ENCODE measurements at regions not wholly inside any gene's neighbourhood (a gene's known extent, or its start where the extent isn't known, plus 50 kb on each side); places are given as distances from the start of the nearest gene placed in this dataset.

- DNase-seq (ENCODE audit: low spot score), result no peak
Observed at GRCh38 chr5:4197151-4197550, 601.5 kb downstream of the IRX1 start.

DNA sequence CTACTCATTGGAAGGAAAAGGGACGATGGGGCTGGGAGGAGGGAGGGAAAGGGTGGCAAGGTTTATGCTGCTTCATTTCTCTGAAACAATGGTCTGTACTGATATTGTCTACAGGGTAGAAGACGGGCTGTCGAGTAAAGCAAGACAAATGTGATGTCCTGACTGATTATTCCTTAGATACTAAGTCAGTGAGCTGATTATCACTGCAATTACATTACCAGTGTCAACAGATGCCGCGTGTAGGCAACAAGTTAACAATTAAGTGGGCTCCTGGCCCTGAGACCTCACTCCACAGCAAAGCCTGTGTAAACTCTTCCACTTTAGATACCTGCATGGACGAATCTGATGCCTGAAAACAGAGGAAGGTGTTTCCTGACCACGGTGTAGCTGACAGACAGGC, 602.8 kb downstream of the IRX1 start:
- DNase-seq (ENCODE audit: low spot score), result no peak

GRCh38 chr5:4199049-4199841, 603.6 kb downstream of the IRX1 start:
- DNase-seq (ENCODE audit: low spot score), result no peak

- no peak for DNase-seq (ENCODE audit: low spot score)
Observed at GRCh38 chr5:4203146-4203545, 607.5 kb downstream of the IRX1 start.

DNA sequence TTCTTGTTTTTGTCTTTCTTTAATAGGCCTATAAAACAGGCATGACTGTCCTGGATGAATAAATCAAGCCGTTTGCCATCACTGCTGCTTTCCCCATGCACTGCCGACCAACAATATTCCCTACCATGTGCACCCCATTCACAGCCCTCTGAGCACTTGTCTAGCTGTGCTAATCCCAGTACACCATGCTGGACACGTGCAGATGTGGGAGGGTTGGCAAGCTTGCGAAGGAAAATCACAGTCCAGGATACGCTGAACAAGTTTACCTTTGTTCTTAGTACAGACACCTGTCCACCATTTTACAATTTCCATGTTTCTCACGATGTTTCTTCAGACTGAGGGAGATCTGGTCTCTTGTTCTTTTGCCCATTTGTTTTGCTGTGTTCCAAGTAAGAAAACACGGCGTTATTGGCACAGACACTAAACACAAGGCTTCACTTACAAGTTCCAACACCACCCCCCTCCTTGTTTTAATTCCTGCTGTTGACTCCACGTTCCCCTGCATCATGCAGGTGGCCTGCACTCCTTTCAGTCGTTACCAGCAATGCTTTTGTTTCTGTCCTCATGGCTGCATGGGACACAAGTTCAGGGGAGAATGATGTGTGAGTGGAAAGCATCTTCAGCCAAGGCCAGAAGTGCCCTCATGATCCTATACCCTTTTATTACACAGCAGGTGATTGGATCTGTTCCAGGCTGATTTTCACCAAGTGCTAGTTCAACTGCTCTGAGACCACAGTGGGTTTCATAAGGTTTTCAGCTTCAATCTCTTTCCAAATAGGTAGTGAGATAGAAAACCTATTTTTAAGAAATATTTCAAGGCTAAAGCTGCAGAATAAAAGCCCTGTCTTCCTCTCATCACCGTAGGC, 608.9 kb downstream of the IRX1 start:
- no peak for DNase-seq (ENCODE audit: low spot score)

- DNase-seq (ENCODE audit: low spot score), result no peak
Observed at GRCh38 chr5:4205398-4205797, 609.8 kb downstream of the IRX1 start.

GRCh38 chr5:4206127-4206526, 610.5 kb downstream of the IRX1 start:
- no peak for DNase-seq (ENCODE audit: low spot score)

- no peak for DNase-seq (ENCODE audit: low spot score)
Observed at GRCh38 chr5:4207486-4207885, 611.9 kb downstream of the IRX1 start.

GRCh38 chr5:4208537-4208936, 612.9 kb downstream of the IRX1 start:
- DNase-seq (ENCODE audit: low spot score), result no peak

DNA sequence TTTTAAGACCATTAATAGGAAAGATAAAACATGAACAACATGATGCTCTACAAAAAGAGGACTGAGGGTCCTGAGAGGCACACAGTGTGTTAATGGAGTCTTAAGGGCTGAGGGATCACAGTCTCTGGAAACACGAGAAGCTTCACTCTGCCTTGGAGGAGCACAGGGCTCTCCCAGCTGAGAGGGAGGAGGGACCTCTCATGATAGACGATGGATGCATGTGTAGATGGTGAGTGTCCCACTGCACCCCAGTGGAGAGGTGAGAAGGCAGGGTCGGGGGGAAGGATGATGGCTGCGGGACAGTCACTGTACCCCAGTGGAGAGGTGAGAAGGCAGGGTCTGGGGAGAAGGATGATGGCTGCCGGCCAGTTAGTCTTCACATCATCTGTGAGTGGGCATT, 613.4 kb downstream of the IRX1 start:
- no peak for DNase-seq (ENCODE audit: low spot score)

- no peak for DNase-seq (ENCODE audit: low spot score)
Observed at GRCh38 chr5:4212071-4212739, 616.6 kb downstream of the IRX1 start.

DNA sequence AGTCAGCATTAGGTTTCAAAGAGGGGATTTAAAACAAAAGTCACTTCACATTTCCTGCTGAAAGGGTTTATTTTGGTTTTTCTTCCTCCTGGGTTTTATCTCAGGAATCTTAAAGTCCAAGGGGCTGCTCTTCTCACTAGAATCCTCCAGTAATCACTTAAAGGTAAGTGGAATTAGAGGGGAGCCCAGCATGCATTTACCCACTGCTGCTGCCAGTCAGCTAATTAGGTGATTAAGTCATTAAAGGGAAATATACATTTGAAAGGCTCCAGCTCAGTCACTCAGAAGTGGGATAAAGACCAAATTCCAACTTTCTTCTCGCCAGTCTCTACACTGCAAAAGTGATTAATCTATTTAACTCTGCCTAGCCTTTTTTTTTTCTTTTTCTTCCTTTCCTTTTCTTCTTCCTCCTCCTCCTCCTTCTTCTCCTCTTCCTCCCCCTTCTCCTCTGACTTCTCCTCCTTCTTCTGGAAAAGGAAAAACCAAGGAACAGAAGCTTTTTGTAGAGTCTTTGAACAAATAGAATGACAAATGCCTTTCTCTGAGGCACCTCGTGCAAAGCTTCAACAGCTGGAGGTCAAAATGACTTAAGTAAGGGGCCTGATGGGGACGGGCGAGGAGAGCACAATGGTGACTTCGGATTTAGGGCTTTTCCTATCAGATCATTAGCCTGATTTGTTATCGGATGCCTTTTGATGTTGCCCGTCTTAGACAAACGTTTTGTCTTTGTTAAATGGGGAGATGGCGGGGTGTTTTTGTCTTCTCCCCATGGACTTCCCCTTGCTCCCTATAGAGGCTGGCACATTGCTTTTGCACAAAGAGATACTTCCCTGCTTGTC, 617.6 kb downstream of the IRX1 start:
- no peak for DNase-seq (ENCODE audit: low spot score)

DNA sequence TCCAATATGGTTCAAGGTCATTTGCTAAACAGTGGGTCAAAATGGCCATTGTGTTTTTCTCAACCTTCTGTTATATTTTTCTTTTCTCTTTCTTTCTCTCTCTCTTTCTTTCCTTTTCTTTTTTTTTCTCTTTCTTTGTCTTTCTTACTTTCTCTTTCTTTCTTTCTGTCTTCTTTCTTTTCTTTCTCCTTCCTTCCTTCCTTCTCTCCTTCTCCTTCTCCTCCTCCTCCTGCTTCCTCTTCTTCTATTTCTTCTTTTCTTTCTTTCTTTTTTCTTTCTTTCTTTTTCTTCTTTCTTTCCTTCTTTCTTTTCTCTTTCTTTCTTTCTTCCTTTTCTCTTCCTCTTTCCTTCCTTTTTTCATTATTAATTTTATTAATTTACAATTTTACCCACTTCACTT, 619.5 kb downstream of the IRX1 start:
- DNase-seq (ENCODE audit: low spot score), result no peak

GRCh38 chr5:4216142-4216541, 620.5 kb downstream of the IRX1 start:
- no peak for DNase-seq (ENCODE audit: low spot score)

GRCh38 chr5:4220016-4220415, 624.4 kb downstream of the IRX1 start:
- DNase-seq (ENCODE audit: low spot score), result no peak

DNA sequence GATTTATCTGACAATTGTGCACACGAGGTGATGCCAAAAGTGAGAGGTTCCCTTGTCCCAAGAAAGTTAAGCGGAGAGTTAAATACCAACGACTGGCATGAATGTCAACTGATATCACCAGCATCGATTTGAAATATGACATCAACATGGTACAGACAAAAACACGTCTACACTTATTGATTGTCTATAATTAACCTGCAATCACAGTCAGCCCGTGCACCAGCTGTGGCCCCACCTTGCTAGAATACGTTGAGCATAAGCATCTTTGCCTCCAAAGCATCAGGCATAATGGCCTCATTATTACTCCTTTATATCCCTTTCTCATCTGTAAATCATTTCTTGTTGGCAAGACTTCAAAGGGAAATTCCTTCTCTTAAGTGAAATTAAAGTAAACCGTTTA, 625.4 kb downstream of the IRX1 start:
- DNase-seq (ENCODE audit: low spot score), result no peak

DNA sequence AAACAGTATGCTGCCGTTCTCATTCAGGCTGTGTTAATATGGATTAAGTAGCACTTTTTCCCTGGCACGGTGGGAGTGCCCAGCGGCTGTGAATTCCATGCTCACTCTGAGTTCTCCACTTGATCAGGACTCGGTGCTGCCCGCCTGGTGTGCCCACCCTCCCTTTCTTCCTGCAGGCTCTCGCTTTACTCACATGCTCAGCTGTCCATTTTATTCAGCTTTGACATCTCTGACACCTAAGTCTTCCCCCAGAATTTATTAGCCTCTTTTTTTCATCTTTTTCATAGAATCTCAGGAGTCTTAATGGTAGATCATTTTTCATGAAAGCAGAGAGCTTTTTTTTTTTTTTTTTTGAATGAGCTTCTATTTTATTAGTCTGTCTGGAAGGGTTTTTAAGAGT, 626.5 kb downstream of the IRX1 start:
- DNase-seq (ENCODE audit: low spot score), result no peak

GRCh38 chr5:4222821-4223220, 627.2 kb downstream of the IRX1 start:
- DNase-seq (ENCODE audit: low spot score), result no peak

- no peak for DNase-seq (ENCODE audit: low spot score)
Observed at GRCh38 chr5:4225741-4226140, 630.1 kb downstream of the IRX1 start.

- no peak for DNase-seq (ENCODE audit: low spot score)
Observed at GRCh38 chr5:4226565-4226964, 630.9 kb downstream of the IRX1 start.

- no peak for DNase-seq (ENCODE audit: low spot score)
Observed at GRCh38 chr5:4228708-4229107, 633.1 kb downstream of the IRX1 start.

Data from HuH-7.5 (cell line).